Activated naive CD8-positive, alpha-beta T cell treated with anti-CD3 and anti-CD28 coated beads, Interleukin-2, amount 50 U/mL, for 16 hours (primary cell): ENCODE measurements at regions not wholly inside any gene's neighbourhood (a gene's known extent, or its start where the extent isn't known, plus 50 kb on each side); places are given as distances from the start of the nearest gene placed in this dataset.

Experiments
- DNase-seq: peaks from one replicate; pipeline ENCODE4 v3.0.0-alpha.2; 2020; ENCODE audit warnings: low read depth, low spot score

DNA sequence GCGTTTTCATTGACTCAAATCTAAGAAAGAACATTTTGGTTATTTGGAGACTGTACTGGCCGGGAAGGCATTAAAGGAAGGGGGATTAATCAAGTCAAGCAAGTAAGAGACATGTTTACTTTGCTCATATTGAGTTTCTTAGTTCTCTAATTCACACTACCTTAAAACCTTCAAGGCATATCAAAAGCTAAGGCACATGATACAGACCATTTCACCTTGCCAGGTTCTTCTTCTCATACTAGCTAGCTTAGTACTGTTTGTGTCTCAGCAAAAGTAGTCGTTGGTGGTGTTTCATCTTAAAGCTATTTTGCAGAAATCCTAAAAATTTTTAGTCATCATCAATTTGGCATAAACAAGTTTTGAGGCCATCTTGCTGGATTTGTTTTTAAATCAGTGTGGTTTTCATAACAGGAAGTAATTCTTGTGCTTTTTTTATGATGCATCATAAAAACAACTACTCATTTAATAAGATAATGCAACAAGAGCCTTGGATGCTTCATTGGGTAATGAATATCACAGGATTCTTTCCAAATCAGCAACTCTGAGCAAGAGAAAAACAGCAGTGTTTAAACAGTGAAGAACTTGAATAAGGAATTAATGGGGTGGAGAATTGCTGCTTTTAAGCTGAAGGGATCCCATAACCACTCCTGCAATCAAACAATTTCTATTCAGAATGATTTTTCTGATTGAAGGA is 425.3 kb downstream of the EPM2A start:
- DNase-seq, result no peak

DNA sequence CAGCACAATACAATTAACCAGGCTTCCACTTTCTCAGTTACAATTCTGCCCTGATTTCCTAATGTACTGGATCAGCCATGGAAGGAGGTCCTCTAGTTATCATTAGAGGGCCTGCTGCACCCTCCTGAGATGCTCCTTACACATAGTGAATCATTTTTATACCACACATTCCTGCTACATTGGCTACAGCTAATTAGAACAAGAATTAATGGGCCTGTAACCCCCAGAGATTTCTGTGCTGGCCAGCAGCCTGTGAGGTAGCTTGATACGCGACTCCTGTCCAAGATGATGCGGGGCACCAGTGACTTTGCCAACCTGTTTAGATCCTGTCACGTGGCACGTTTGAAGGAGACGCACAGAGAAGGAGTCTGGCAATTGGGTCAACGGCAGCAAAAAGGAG is 422.8 kb downstream of the EPM2A start:
- DNase-seq, result no peak

DNA sequence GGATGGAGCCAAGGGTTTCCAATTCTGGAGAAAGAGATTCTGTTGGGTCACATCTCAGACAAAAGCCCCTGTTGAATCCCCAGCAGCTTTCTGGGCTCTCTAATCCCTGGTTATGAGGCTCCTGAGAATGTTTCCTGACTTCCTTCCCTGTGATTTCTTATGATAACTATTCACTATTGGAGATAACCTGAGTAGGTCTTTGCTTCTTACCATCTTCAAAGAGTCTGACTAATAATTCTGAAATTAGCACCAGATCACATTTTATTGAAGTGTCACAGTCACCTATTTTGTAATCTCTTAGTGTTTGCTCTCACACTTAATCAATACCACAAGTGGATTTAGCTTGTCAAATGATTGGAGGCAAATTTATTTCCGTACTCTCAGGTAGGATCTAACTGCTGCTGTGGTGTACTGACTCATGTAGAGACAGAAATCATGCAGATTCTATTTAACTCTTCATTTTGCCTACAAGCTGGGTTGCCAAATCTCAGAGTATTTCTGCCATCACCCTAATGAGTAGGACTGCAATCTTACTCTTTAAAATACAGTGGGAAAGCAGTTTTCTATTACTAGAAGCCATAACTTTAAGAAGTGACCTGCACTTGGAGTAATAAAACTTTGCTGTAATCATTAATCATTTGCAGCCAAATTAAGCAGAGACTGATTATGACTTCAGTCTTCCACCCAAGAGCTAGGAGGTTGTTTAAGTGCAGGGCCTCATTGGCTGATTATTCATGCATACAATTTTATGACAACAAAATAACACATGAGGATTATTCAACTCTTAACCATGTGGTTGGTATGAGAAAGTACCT is 422.1 kb downstream of the EPM2A start:
- no peak for DNase-seq

DNA sequence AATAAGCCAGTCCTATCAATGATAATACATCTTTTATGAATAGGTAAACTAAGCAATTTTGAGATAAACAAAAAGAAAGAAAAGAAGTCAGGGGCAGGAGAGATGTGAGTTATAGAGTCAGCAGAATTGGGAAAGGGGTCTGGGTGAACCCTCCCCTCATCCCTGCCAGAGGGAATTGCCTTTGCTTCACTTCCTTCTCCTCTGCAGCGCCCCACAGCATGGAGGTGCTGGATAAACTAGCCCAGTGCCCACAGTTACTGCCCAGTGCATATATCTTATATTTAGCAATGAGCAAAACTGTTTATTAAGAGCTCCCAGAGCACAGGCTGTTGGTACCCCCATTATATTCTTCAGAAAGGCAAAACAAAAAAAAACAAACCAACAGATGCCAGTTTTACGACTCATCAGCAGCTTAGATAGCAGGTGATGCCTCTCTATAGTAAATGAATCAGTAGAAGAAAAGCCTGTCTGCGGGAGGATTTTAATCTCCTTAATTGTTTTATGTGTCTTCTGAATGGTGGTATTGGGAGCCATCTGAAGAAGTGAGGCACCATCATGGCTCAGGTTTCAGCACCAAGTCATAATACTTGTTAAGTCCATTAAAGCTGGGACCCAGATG is 419.2 kb downstream of the EPM2A start:
- no peak for DNase-seq

DNA sequence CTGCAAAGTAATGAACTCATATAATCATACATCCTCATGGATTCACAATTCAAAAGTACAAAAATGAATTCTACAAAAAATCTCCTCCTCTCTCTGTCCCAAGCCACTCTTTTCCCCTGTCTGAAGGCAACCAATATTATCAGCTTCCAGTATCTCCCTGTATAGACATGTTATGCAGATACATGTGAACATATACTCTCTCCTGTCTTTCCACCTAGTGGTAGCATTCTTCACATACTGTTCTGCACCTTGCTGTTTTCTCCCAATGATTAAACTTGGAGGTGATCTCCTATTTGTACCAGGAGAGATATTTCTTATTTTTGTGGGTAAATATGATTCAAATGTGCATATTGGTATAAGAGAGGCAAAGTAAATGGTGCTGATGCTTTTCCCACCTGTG is 416.4 kb downstream of the EPM2A start:
- no peak for DNase-seq

DNA sequence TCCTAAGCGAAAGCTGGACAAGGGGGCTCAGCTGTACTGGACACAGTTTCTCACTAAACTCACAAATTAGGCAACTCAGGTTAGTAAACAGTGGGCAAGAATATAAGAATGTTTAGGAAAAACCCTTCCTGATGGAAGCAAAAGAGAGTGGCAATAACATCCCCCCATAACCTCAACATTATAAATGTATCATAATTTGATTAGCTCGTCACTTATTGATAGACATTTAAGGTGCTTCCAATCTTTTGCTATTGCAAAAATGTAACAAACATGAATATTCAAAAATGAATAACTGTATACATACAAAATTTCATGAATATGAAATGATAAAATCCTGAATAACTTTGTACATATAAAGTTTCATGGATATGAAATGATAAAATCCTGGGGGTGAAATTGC is 415.7 kb downstream of the EPM2A start:
- DNase-seq, result no peak

DNA sequence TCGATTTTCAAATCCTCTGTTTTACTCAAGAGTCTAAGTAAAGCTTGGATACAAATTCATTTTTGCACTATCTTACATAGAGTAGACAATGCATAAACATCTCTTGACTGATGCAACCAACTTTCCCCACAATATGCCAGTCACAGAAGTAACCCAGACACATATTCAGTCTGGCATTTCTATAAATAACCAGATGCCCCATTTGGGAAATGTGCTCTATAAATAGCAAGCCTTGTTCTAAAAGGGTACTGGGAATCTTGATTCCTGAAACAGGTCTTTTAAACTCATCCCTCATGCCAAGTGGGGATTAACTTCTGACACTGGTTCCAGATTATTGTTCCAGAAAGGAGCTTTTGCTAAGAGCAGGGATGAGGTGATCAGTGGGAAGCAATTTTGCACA is 411.7 kb downstream of the EPM2A start:
- no peak for DNase-seq

DNA sequence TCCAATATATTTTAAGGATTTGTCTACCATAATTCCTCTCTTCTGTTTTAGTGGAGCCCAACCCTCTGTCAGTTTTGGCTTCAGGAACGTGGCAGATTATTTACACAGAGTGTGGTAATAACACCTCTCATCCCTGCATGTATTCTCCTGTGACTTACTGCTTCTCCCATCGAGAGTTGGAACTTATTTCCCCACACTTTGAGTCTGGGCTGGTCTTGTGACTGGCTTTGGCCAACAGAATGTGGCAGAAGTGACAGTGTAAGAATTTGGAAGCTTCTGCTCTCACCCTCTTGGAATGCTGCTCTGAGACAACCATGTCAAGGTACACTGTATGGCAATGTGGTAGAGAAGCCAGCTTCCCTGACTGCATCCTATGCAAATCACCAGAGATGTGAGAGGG is 407.7 kb downstream of the EPM2A start:
- no peak for DNase-seq

DNA sequence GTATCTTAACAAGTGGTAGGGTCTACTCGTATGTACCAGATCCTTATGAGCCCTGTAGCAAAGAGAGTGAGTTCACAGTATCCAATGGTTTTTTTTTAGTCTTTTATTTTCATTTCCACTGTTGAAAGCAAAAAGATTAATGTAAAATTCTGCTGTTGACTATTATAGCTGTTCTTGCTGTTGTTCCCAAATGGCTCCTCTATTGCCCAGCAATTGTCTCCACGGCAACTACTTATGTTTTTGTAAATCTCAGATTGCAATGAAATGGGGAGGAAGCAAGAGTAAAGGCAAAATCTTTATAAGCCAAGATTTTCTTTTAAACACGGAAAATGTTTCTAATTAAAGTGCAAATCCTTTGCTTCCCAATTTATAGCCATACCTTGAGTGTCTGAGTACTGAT is 406.1 kb downstream of the EPM2A start:
- no peak for DNase-seq

DNA sequence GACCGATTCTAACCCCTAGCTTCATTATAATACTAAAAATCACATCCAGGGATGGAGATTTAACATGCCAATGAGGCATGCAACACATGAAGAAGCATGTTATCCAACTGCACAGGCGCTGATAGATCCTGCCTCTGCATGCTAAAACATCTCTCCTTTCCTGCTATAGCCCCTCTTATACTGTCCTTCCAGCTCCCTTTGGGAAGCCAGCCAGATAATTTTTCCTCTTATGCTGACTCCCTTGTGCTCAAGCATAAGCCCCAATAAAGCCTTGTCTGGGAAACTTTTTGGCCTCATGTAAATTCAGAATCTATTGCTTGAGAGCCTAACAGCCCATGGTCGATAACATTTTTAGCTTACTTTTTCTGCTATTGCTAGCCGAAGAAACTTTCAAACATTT is 404.3 kb downstream of the EPM2A start:
- DNase-seq, result no peak

DNA sequence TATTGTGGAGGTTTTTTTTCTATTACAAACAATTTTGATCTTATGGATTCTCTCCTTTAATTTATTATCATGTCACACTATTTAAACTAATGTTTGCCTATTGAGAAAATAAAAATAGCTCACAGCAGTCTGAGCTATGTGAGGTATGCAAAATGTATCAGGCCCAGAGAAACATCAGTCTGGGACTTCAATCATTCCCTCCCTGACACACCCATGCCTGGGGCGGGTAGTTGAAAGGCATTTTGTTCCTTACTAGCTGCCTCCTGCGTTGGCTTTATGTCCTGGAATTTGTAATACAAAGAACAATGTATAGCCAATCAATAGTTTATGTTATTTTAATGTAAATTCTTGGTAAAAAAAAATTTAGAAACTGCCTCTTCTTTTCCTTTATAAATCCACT is 403.3 kb downstream of the EPM2A start:
- DNase-seq, result no peak

DNA sequence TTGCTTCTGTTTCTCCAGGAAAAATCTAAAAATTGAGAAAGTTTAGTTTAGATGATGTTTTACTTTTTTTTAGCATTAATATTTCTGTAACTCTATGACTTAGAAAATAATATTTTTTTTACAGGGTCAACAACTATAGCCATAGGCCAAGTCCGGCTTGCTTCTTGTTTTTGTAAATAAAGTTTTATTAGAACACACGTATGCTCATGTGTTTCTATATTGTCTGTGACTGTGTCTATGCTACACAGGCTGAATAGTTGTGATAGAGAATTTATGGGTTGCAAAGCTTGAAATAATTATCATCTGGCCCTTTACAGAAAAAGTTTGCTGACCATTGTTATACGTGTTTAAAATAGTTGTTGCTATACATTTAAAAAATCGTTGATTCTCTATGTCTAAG is 399.2 kb downstream of the EPM2A start:
- no peak for DNase-seq

DNA sequence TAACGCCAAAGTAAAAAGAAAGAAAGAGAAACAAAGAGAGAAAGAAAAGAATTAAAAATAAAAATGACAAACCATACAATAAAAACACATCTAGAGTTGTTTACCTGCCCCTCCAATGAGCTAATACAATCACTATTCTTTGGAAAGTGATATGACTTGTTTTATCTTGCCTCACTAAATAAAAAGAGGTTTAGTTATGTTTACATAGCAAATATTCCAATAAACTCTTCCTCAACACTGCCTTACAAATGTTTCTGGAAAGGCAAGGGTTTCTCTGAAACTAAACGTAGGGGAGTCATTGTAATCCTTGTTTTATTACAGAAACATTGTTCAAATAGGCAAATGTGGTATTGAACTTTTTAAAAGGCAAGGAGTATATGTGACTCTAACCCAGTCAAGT is 396.2 kb downstream of the EPM2A start:
- no peak for DNase-seq

DNA sequence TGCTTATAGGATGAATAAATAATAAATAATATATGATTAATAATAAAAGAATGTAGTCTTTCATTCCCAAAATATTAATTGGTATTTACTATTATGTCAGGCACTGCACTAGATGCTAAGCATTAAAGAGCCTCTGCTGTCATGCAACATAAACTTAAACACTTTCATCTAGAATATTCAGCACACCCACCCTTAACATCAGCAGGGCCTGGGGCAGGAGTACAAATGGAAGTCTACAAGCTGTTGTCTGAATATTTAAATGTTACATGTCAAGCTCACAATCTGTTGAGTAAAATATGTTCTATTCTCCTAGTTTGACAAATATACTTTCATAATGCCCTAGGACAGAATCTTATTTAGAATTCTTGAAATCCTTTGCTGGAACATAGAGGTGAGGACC is 395.1 kb downstream of the EPM2A start:
- DNase-seq, result no peak

DNA sequence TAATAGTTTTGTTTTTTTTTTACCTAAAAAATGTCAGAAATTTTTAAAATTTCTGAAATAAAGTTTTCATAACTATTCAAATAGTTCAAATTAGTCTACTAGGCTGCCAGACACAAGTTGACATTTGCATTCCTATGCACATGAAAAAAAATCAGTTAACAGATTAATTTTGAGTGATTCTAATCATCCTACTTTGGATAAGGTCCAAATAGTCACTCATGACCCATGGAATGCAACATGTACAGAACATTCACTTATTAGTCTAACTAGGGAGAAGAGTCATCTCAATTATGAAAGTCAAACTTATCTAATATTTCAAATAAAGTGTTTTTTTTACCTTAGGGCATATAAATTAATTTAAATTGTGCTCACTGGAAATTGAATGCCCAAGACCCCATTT is 390.2 kb downstream of the EPM2A start:
- DNase-seq, result no peak

DNA sequence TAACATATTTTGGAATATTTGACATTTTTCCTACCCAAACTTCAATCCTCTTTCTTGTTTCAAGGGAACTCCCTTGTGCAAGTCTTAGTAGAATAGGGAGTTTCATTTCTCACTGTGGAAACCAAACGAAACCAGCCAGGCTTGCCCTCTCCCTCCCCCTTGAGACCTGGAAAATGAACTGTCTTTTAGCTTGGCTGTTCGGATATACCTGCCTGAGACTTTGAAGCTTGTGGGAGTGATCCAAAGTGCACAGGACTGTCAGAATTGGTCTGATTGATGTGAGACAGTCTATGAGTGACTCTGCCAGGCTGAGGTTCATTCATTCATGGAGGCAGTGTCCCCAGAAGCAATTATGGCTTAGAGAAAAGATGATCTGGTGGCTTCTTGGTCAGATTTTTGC is 388.1 kb downstream of the EPM2A start:
- no peak for DNase-seq

DNA sequence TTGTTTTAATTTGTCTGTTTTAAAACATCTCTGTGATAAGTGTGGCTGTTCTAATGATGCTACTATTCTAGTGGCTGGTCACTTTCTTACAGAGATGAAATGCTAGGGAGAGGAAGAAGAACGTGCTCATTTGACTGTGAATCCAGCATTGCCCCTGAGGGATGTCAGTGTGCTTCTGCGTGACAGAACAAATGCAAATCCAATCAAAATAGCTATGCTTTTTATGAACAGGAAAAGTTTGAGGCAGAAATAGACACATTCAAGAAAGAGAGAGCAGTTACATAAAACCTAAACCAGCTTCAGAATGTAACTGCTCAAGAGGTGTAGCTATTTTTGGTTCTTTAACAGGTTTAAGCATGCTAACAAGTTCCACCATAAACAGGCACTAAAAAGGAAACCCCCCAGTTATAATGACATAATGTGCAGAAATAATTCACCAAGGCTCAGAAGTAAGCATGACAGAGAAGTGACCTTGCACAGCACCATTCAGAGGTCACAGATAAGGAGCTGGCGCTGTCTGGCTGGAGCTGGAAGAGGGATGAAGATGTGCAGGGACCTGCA is 385.3 kb downstream of the EPM2A start:
- DNase-seq, result no peak

DNA sequence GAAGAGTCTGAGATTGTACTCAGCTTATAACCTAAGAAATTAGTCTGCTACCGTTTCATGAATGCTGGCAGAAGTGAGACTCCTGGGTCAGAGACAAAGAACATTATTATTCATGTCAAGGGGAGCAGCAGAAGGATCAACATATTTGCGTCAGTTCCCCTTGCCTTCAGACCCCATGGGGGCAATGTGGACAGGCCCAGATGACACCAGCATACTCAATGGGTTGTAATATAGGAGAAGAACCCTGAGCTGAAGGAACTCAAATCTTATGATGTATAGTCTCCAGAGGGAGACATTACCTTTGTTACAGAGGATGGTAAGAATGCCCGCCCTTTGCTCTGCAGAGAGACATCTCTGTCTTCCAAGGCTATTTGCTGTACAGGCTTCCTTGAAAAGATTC is 384.4 kb downstream of the EPM2A start:
- DNase-seq, result no peak

DNA sequence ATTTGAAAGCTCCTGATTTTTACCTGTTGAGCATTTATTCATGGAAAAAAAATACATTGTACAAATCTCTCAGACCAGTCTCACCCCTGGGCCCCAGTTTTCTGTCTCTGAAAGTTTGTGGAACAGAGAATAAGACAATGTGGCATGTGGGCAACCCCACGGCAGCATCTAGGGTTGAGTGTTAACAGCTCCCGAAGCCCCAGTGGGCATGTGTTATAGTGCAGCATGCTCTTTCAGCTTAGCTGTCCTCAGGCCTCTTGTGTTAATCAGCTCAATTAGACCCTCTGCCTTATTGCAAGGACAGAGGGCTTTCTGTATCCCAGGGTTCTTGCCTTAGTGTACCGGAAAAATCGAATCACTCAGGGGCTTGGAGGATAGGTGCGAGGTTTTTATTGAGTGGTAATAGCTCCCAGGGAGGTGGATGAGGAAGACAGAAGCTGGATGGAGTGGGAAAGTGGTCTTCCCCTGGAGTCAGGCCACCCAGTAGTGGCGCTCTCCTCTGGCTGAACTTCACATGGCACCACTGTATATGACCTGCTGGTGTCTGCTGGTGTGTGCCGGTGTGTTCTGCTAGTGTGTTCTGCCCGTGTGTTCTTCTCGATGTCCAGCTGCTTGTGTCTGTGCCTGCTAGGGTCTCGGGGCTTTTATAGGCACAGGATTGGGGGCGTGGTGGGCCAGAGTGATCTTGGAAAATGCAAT is 382.8 kb downstream of the EPM2A start:
- no peak for DNase-seq

DNA sequence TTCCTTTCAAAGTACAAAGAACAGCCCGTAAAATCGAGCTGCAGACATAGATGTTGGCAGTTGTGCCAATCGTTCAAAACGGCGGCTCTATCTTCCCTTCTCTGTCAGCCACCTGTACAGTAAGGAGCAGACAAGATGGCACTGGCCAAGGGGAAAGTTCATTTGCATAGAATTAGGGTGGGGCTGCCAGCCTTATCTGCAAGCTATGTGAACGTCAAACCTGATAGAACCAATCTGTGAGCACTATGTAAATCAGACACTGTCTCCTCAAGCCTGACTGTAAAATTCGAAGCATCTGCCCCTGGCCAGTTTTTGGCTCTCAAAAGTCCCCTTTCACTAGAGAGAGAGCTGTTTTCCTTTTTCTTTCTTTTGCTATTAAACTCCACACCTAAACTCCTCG is 374.5 kb downstream of the EPM2A start:
- no peak for DNase-seq

DNA sequence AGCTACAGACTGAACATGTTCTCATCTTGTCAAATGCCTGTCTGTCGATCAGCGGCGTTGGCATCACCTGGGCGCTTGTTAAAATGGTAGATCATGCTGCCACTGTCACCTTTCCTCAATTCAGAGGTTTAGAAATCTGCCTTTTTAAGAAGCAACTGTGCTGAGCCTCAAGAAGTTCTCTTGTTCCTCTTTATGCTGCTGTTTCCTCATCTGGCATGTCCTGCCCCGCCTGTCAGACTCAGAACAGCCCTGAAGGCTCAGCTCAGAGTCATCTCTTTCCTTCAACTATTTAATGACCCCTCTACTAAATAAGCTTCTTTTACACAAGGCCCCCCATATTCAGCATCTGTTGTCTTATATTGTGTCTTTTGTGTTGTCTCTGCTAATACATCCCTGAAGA is 368.2 kb downstream of the EPM2A start:
- DNase-seq, result no peak

DNA sequence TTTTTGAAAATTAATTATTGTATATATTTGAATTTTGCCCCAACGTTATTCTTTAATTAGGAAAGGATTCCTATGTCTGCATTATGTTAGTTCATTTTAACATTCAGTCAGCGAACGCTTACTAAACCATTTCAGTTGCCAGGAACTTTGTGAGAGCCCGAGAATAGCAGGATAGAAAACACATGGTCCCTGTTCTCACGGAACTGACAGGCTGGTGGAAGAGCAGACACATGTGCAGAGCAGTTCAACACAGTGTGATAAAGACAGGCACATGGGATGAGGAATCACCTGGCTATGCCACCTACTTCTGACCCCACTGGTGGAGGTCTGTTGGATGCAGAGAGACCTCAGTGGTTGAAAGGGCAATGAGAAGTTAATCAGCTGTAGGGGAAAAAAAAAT is 367.2 kb downstream of the EPM2A start:
- no peak for DNase-seq
